Stimulated activated CD4-positive, alpha-beta T cell treated with anti-CD3 and anti-CD28 coated beads, Interleukin-2, amount 100 ng/mL, for 48 hours (primary cell): ENCODE measurements at regions not wholly inside any gene's neighbourhood (a gene's known extent, or its start where the extent isn't known, plus 50 kb on each side); places are given as distances from the start of the nearest gene placed in this dataset.

Experiments used
- DNase-seq, 2 donors: peaks; one replicate each; pipeline ENCODE4 v3.0.0-alpha.2; 2020

GRCh38 chr14:87214558-87214957 is 778.4 kb downstream of the GALC start:
- no peak for DNase-seq

GRCh38 chr14:87207756-87208155 is 785.2 kb downstream of the GALC start:
- DNase-seq: no peak

GRCh38 chr14:87205811-87206210 is 787.2 kb downstream of the GALC start:
- no peak for DNase-seq

- no peak for DNase-seq
These were observed 789.6 kb downstream of the GALC start for GRCh38 chr14:87203346-87203745.

GRCh38 chr14:87199381-87199780 is 793.6 kb downstream of the GALC start:
- DNase-seq: no peak

GRCh38 chr14:87196436-87196835 is 796.5 kb downstream of the GALC start:
- no peak for DNase-seq

- no peak for DNase-seq
These were observed 805.2 kb downstream of the GALC start for GRCh38 chr14:87187786-87188185.

- DNase-seq: no peak
These were observed 806.2 kb downstream of the GALC start for GRCh38 chr14:87186737-87187136.

GRCh38 chr14:87185961-87186560 is 806.9 kb downstream of the GALC start:
- no peak for DNase-seq

GRCh38 chr14:87184180-87184579 is 808.8 kb downstream of the GALC start:
- DNase-seq: no peak

- no peak for DNase-seq
These were observed 811.7 kb downstream of the GALC start for GRCh38 chr14:87181288-87181687.

- DNase-seq: no peak
These were observed 813.0 kb downstream of the GALC start for GRCh38 chr14:87179936-87180335.

GRCh38 chr14:87178277-87178676 is 814.7 kb downstream of the GALC start:
- no peak for DNase-seq

- DNase-seq: no peak
These were observed 817.8 kb downstream of the GALC start for GRCh38 chr14:87175175-87175574.

- no peak for DNase-seq
These were observed 821.8 kb downstream of the GALC start for GRCh38 chr14:87171141-87171540.

GRCh38 chr14:87170179-87170578 is 822.8 kb downstream of the GALC start:
- no peak for DNase-seq

- no peak for DNase-seq
These were observed 823.6 kb downstream of the GALC start for GRCh38 chr14:87169362-87169761.

GRCh38 chr14:87161502-87161901 is 831.5 kb downstream of the GALC start:
- no peak for DNase-seq

GRCh38 chr14:87160989-87161388 is 832.0 kb downstream of the GALC start:
- DNase-seq: no peak

GRCh38 chr14:87158283-87158682 is 834.7 kb downstream of the GALC start:
- DNase-seq: no peak

- DNase-seq: no peak
These were observed 836.1 kb downstream of the GALC start for GRCh38 chr14:87156878-87157277.

GRCh38 chr14:87155856-87156488 is 837.0 kb downstream of the GALC start:
- DNase-seq: no peak

GRCh38 chr14:87153901-87154300 is 839.1 kb downstream of the GALC start:
- no peak for DNase-seq

- DNase-seq: no peak
These were observed 839.6 kb downstream of the GALC start for GRCh38 chr14:87153391-87153790.

GRCh38 chr14:87152693-87153092 is 840.3 kb downstream of the GALC start:
- no peak for DNase-seq
